HK-2 (cell line): ENCODE measurements at regions not wholly inside any gene's neighbourhood (a gene's known extent, or its start where the extent isn't known, plus 50 kb on each side); places are given as distances from the start of the nearest gene placed in this dataset.
A peak's percentile ranks its signal among the peaks of the same experiment; 100 is the strongest.

Experiments
- DNase-seq: peaks from one replicate; pipeline ENCODE4 v3.0.0-alpha.2; 2018; ENCODE audit not compliant: unreplicated experiment

GRCh38 chr2:217444509-217444908 lies 558.3 kb downstream of the TNS1 start:
- no peak for DNase-seq

- no peak for DNase-seq
These were observed 559.2 kb downstream of the TNS1 start for GRCh38 chr2:217443601-217444000.

GRCh38 chr2:217440000-217440399 lies 562.8 kb downstream of the TNS1 start:
- DNase-seq, result no peak

GRCh38 chr2:217438821-217439220 lies 564.0 kb downstream of the TNS1 start:
- no peak for DNase-seq

GRCh38 chr2:217438136-217438535 lies 564.7 kb downstream of the TNS1 start:
- DNase-seq, result no peak

- no peak for DNase-seq
These were observed 565.4 kb downstream of the TNS1 start for GRCh38 chr2:217437290-217437870.

GRCh38 chr2:217436386-217436785 lies 566.4 kb downstream of the TNS1 start:
- no peak for DNase-seq

- peak; percentile 70 for DNase-seq
These were observed 568.4 kb downstream of the TNS1 start for GRCh38 chr2:217434180-217434975.

- no peak for DNase-seq
These were observed 569.3 kb downstream of the TNS1 start for GRCh38 chr2:217433522-217433921.

GRCh38 chr2:217431577-217432269 lies 571.1 kb downstream of the TNS1 start:
- no peak for DNase-seq

- DNase-seq, result no peak
These were observed 571.2 kb upstream of the TNP1 start for GRCh38 chr2:217430916-217431576.

GRCh38 chr2:217429981-217430500 lies 570.2 kb upstream of the TNP1 start:
- no peak for DNase-seq

- DNase-seq, result no peak
These were observed 562.0 kb upstream of the TNP1 start for GRCh38 chr2:217421834-217422233.

GRCh38 chr2:217420854-217421253 lies 561.0 kb upstream of the TNP1 start:
- no peak for DNase-seq

GRCh38 chr2:217419055-217419671 lies 559.3 kb upstream of the TNP1 start:
- DNase-seq, result no peak

- DNase-seq, result no peak
These were observed 558.7 kb upstream of the TNP1 start for GRCh38 chr2:217418544-217418943.

- no peak for DNase-seq
These were observed 558.2 kb upstream of the TNP1 start for GRCh38 chr2:217418090-217418489.

GRCh38 chr2:217417536-217417935 lies 557.7 kb upstream of the TNP1 start:
- DNase-seq, result no peak

GRCh38 chr2:217415316-217415715 lies 555.5 kb upstream of the TNP1 start:
- no peak for DNase-seq

GRCh38 chr2:217414429-217414828 lies 554.6 kb upstream of the TNP1 start:
- no peak for DNase-seq

GRCh38 chr2:217413193-217413592 lies 553.3 kb upstream of the TNP1 start:
- no peak for DNase-seq

GRCh38 chr2:217412721-217413120 lies 552.9 kb upstream of the TNP1 start:
- no peak for DNase-seq
